Neural crest cell (in vitro differentiated cells): ENCODE measurements at regions not wholly inside any gene's neighbourhood (a gene's known extent, or its start where the extent isn't known, plus 50 kb on each side); places are given as distances from the start of the nearest gene placed in this dataset.

Experiments
- DNase-seq: peaks from one replicate; pipeline ENCODE4 v3.0.0; 2021; ENCODE audit warnings: low read depth, mixed read lengths, low spot score
- H3K27ac Mint-ChIP-seq: one replicate; pipeline ENCODE4 v1.8.0; 2021; ENCODE audit warnings: mild to moderate bottlenecking, mixed read lengths; ENCODE audit not compliant: unreplicated experiment
- H3K27me3 Mint-ChIP-seq: 2 replicates; pipeline ENCODE4 v1.8.0; 2021; ENCODE audit warnings: low read depth, mild to moderate bottlenecking, mixed read lengths
- H3K36me3 Mint-ChIP-seq: 2 replicates; pipeline ENCODE4 v1.8.0; 2021; ENCODE audit warnings: low read depth, mild to moderate bottlenecking, mixed read lengths
- H3K4me1 Mint-ChIP-seq: 2 replicates; pipeline ENCODE4 v1.8.0; 2021; ENCODE audit warnings: mixed read lengths
- H3K4me3 Mint-ChIP-seq: one replicate; pipeline ENCODE4 v1.8.0; 2021; ENCODE audit warnings: mild to moderate bottlenecking, mixed read lengths
- H3K9me3 Mint-ChIP-seq: 2 replicates; pipeline ENCODE4 v1.8.0; 2021; ENCODE audit warnings: mixed read lengths
- CTCF ChIP-seq: fragments of 200-600 bp; sonication (generic); conservative IDR thresholded peaks from 2 replicates; pipeline ENCODE4 v1.5.0; 2021; ENCODE audit warnings: antibody characterized with exemption, mild to moderate bottlenecking

- H3K36me3 Mint-ChIP-seq: no peaks in the 10 kb centered on the region
- H3K27ac Mint-ChIP-seq: no peak overlapping the region
- H3K27me3 Mint-ChIP-seq: no peaks in the 10 kb centered on the region
- H3K9me3 Mint-ChIP-seq: peaks cover 5% of the 10 kb centered on the region
- no peaks in the 10 kb centered on the region for H3K4me1 Mint-ChIP-seq
- DNase-seq: no peak
- no peak for TF ChIP-seq CTCF
- no peak overlapping the region for H3K4me3 Mint-ChIP-seq
These were observed 88.3 kb upstream of the PCDH9 start for GRCh38 chr13:67318398-67318797.

GRCh38 chr13:67314405-67314804 is 84.3 kb upstream of the PCDH9 start:
- Mint-ChIP-seq H3K27ac (no peak overlapping the region), H3K4me3 (no peak overlapping the region), H3K4me1 (no peaks in the 10 kb centered on the region), H3K9me3 (peaks cover 7% of the 10 kb centered on the region), H3K36me3 (no peaks in the 10 kb centered on the region), H3K27me3 (no peaks in the 10 kb centered on the region)
- DNase-seq: no peak
- TF ChIP-seq CTCF: no peak

- H3K9me3 Mint-ChIP-seq: peaks cover 2% of the 10 kb centered on the region
- TF ChIP-seq CTCF: no peak
- no peak overlapping the region for H3K4me3 Mint-ChIP-seq
- H3K36me3 Mint-ChIP-seq: no peaks in the 10 kb centered on the region
- no peaks in the 10 kb centered on the region for H3K4me1 Mint-ChIP-seq
- H3K27me3 Mint-ChIP-seq: no peaks in the 10 kb centered on the region
- no peak overlapping the region for H3K27ac Mint-ChIP-seq
- DNase-seq: no peak
These were observed 78.1 kb upstream of the PCDH9 start for GRCh38 chr13:67308004-67308772.

GRCh38 chr13:67306742-67307141 is 76.6 kb upstream of the PCDH9 start:
- Mint-ChIP-seq H3K9me3 (no peaks in the 10 kb centered on the region), H3K27ac (no peak overlapping the region), H3K27me3 (no peaks in the 10 kb centered on the region), H3K4me1 (no peaks in the 10 kb centered on the region), H3K36me3 (no peaks in the 10 kb centered on the region), H3K4me3 (no peak overlapping the region)
- TF ChIP-seq CTCF: no peak
- DNase-seq: no peak

GRCh38 chr13:67303661-67304333 is 73.7 kb upstream of the PCDH9 start:
- no peaks in the 10 kb centered on the region for H3K4me1 Mint-ChIP-seq
- TF ChIP-seq CTCF: no peak
- no peaks in the 10 kb centered on the region for H3K36me3 Mint-ChIP-seq
- DNase-seq: no peak
- H3K9me3 Mint-ChIP-seq: peaks cover 2% of the 10 kb centered on the region
- no peak overlapping the region for H3K27ac Mint-ChIP-seq
- H3K4me3 Mint-ChIP-seq: no peak overlapping the region
- no peaks in the 10 kb centered on the region for H3K27me3 Mint-ChIP-seq
